ENCODE measurements at regions not wholly inside any gene's neighbourhood (a gene's known extent, or its start where the extent isn't known, plus 50 kb on each side); places are given as distances from the start of the nearest gene placed in this dataset.

DNA sequence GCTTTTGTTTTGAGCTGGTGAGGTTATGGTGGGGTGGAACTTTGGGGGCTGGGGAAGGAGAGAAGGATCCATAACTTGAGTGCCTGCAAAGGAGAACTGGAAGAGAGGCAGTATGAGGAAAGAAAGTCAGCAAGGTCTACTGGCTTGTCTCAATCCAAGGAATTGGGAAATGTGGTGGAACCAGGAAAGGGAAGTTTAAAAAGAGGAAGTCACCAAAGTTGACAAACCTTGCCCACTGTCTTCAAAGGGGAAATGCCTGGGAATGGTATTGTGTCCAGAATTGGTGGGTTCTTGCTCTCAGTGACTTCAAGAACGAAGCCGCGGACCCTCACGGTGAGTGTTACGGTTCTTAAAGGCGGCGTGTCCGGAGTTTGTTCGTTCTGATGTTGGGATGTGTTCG is 304.1 kb upstream of the FAM98A start:
- Histone ChIP-seq H3K9me3 (no peaks in the 10 kb centered on the region), H3K4me1 (no peaks in the 10 kb centered on the region), H3K27me3 (no peaks in the 10 kb centered on the region), H3K4me3 (ENCODE audit: low read depth, low read length) (no peak overlapping the region), H3K36me3 (no peaks in the 10 kb centered on the region)
- DNase-seq = no peak
- TF ChIP-seq, protein P1, sequence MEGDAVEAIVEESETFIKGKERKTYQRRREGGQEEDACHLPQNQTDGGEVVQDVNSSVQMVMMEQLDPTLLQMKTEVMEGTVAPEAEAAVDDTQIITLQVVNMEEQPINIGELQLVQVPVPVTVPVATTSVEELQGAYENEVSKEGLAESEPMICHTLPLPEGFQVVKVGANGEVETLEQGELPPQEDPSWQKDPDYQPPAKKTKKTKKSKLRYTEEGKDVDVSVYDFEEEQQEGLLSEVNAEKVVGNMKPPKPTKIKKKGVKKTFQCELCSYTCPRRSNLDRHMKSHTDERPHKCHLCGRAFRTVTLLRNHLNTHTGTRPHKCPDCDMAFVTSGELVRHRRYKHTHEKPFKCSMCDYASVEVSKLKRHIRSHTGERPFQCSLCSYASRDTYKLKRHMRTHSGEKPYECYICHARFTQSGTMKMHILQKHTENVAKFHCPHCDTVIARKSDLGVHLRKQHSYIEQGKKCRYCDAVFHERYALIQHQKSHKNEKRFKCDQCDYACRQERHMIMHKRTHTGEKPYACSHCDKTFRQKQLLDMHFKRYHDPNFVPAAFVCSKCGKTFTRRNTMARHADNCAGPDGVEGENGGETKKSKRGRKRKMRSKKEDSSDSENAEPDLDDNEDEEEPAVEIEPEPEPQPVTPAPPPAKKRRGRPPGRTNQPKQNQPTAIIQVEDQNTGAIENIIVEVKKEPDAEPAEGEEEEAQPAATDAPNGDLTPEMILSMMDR (IDR thresholded peaks at IDR 0.05; ENCODE audit: low read depth, low read length) = no peak

DNA sequence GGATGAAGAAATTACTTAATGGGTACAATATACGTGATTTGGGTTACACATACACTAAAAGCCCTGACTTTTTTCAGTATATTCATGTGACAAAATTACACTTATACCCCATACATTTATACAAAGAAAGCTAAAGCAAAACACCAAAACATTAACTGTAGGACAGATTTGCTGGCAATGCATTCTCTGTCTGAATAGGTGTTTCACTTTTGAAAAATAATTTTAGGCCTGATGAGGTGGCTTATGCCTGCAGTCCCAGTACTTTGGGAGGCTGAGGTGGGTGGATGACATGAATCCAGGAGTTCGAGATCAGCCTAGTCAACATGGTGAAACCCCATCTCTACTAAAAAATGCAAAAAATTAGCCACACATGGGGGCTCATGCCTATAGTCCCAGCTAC is 301.5 kb upstream of the FAM98A start:
- H3K4me3 ChIP-seq (ENCODE audit: low read depth, low read length) = no peak overlapping the region
- DNase-seq = no peak
- no peaks in the 10 kb centered on the region for H3K27me3 ChIP-seq
- H3K9me3 ChIP-seq = no peaks in the 10 kb centered on the region
- H3K36me3 ChIP-seq = no peaks in the 10 kb centered on the region
- H3K4me1 ChIP-seq = no peaks in the 10 kb centered on the region
- TF ChIP-seq, protein P1 (IDR thresholded peaks at IDR 0.05; ENCODE audit: low read depth, low read length) = no peak

DNA sequence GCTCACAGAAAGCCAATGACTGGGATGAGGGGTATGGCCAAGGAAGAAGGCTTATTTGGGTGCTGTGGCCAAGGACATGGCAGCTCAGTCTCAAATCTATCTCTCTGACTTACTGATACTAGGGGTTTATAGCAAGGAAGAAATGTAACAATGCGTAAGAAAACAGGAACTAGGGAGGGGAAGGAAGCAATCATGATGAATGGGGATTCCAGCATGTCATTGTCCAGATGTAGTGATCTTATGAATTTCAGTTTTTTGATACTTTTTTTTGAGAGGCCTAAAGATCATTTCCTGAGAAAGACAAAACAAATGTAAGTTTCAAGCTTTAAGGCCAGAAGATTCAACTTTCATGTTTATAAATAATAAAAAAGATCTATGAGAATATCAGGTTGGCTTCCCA is 298.6 kb upstream of the FAM98A start:
- TF ChIP-seq, protein P1 (IDR thresholded peaks at IDR 0.05; ENCODE audit: low read depth, low read length) = no peak
- Histone ChIP-seq H3K9me3 (no peaks in the 10 kb centered on the region; the same call in 1 of the 2 replicates), H3K4me3 (ENCODE audit: low read depth, low read length) (no peak overlapping the region), H3K27me3 (no peaks in the 10 kb centered on the region), H3K36me3 (no peaks in the 10 kb centered on the region), H3K4me1 (no peaks in the 10 kb centered on the region)
- DNase-seq = no peak

DNA sequence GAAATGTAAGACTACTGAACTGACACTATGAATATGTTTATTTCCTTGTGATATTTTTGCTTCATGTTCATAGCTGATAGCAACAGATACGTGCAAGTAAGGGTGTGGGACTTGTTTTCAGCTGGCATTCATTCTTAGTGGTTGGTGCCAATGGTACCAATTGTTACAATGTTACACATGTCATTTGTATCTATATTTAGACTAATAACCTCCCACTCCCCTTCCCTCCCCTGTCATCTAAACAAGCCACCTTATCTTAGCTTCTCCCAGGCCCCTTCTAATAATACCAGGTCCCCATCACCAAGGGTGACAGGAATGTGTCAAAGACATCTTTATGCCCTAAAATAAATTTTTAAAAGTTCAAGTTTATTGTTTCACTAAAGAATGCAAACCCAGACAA is 294.7 kb upstream of the FAM98A start:
- no peaks in the 10 kb centered on the region; the same call in 1 of the 2 replicates for H3K9me3 ChIP-seq
- H3K4me3 ChIP-seq (ENCODE audit: low read depth, low read length) = no peak overlapping the region
- no peaks in the 10 kb centered on the region for H3K36me3 ChIP-seq
- DNase-seq = no peak
- H3K27me3 ChIP-seq = no peaks in the 10 kb centered on the region
- H3K4me1 ChIP-seq = no peaks in the 10 kb centered on the region
- TF ChIP-seq, protein P1 (IDR thresholded peaks at IDR 0.05; ENCODE audit: low read depth, low read length) = no peak

DNA sequence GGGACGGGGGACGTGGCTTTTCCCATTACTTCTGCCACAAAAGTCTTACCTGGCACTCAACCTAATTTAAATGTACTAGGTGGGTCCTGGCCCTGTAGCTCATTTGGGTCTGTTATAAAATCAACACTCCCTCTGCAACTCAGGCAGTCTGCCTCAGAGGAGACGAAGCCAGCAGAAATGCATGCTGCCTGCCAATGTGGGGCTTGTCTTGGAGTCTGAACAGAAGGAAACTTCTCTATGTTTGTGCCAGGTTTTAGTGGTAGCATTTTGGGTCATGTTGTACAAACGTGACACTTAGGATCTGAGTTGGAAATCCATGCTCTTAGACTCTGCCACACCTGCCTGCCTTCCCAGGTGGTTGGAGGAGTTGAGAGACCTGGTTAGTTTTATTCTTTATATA is 292.5 kb upstream of the FAM98A start:
- Histone ChIP-seq H3K27me3 (no peaks in the 10 kb centered on the region), H3K4me1 (no peaks in the 10 kb centered on the region), H3K4me3 (ENCODE audit: low read depth, low read length) (no peak overlapping the region), H3K36me3 (no peaks in the 10 kb centered on the region), H3K9me3 (no peaks in the 10 kb centered on the region; the same call in 1 of the 2 replicates)
- DNase-seq = no peak
- TF ChIP-seq, protein P1 (IDR thresholded peaks at IDR 0.05; ENCODE audit: low read depth, low read length) = no peak

DNA sequence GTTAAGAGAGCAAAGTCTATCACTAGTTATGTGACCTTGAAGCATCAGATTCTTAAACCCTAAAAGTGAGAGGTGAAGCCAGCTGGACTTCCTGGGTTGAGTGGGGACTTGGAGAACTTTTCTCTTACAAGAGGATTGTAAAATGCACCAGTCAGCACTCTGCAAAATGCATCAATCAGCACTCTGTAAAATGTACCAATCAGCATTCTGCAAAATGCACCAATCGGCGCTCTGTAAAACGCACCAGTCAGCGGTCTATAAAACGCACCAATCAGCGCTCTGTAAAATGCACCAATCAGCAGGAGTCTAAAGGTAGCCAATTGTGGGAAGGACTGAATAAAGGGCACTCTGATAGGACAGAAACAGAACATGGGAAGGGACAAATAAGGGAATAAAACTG is 291.6 kb upstream of the FAM98A start:
- Histone ChIP-seq H3K9me3 (no peaks in the 10 kb centered on the region; the same call in 1 of the 2 replicates), H3K36me3 (no peaks in the 10 kb centered on the region), H3K4me1 (no peaks in the 10 kb centered on the region), H3K27me3 (no peaks in the 10 kb centered on the region), H3K4me3 (ENCODE audit: low read depth, low read length) (no peak overlapping the region)
- no peak for DNase-seq
- TF ChIP-seq, protein P1 (IDR thresholded peaks at IDR 0.05; ENCODE audit: low read depth, low read length) = no peak
